ENCODE measurements at regions not wholly inside any gene's neighbourhood (a gene's known extent, or its start where the extent isn't known, plus 50 kb on each side); places are given as distances from the start of the nearest gene placed in this dataset.

GRCh38 chr11:96664110-96664509, 274.3 kb downstream of the JRKL start:
- TF ChIP-seq CTCF (IDR thresholded peaks at IDR 0.05; ENCODE audit: extremely low read depth in 1 of 2, insufficient read depth in 1 of 2, low read depth in 1 of 2, low read length in 2 of 2) (no peak), EZH2 (IDR thresholded peaks at IDR 0.05; ENCODE audit: borderline replicate concordance, low read depth, low read length, severe bottlenecking) (no peak), JUN (IDR thresholded peaks at IDR 0.05; ENCODE audit: borderline replicate concordance, insufficient read depth, insufficient read length, low read depth) (no peak), FOS (IDR thresholded peaks at IDR 0.05; ENCODE audit: borderline replicate concordance, insufficient read depth, low read length) (no peak), MAX (IDR thresholded peaks at IDR 0.05; ENCODE audit: insufficient read depth, insufficient read length) (no peak), POLR2A (IDR thresholded peaks at IDR 0.05; ENCODE audit: low read depth, low read length) (no peak), POLR2AphosphoS5 (IDR thresholded peaks at IDR 0.05; ENCODE audit: insufficient read depth, low read depth, low read length) (no peak), GATA2 (IDR thresholded peaks at IDR 0.05; ENCODE audit: insufficient read depth, insufficient read length, low read depth, low read length) (no peak)

Measured in endothelial cell of umbilical vein (primary cell).